Adrenal gland (tissue), 5 donors: ENCODE measurements at regions not wholly inside any gene's neighbourhood (a gene's known extent, or its start where the extent isn't known, plus 50 kb on each side); places are given as distances from the start of the nearest gene placed in this dataset.

ENCODE experiments used
- POLR2A ChIP-seq, 2 donors: fragments of 450-650 bp; IDR thresholded peaks; one replicate each; pipeline ENCODE4 v1.6.1; 2017; ENCODE audit warnings: antibody characterized with exemption in 2 of 2, mild to moderate bottlenecking in 2 of 2, moderate library complexity in 1 of 2
- TF ChIP-seq, protein P1 (sequence below), 6 experiments: fragments of 450-650 bp in 4 of 6; fragments of 200-600 bp in 2 of 6; sonication (generic) in 1 of 6; IDR thresholded peaks; 1 replicate in 5 of 6; 2 replicates in 1 of 6; pipeline versions ENCODE4 v1.5.1 to v1.8.0; 2016 to 2021; ENCODE audit warnings: antibody characterized with exemption in 6 of 6, mild to moderate bottlenecking in 2 of 6, moderate library complexity in 1 of 6
- donor health status: DM: no; HTN: no; CAD: no.

DNA sequence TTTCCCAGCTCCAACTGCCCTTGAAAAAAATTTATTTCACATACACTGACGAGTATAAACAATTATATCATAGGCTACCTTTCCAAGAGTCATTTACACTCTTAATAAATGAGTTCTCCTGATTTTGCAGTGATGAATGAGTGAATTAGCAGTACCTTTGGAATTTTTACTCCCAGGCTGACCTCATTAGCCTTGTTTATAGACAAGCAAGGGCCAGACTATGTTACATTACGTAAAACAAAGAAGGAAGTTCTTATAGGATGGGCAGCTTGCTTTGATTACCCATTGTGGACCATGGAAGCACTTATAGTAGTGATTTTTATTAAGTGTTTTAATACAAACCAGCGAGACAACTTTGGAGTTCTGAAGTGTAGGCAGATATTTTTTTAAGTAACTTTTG lies 112.9 kb upstream of the C1QTNF7 start:
- TF ChIP-seq, protein P1, sequence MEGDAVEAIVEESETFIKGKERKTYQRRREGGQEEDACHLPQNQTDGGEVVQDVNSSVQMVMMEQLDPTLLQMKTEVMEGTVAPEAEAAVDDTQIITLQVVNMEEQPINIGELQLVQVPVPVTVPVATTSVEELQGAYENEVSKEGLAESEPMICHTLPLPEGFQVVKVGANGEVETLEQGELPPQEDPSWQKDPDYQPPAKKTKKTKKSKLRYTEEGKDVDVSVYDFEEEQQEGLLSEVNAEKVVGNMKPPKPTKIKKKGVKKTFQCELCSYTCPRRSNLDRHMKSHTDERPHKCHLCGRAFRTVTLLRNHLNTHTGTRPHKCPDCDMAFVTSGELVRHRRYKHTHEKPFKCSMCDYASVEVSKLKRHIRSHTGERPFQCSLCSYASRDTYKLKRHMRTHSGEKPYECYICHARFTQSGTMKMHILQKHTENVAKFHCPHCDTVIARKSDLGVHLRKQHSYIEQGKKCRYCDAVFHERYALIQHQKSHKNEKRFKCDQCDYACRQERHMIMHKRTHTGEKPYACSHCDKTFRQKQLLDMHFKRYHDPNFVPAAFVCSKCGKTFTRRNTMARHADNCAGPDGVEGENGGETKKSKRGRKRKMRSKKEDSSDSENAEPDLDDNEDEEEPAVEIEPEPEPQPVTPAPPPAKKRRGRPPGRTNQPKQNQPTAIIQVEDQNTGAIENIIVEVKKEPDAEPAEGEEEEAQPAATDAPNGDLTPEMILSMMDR (IDR thresholded peaks at IDR 0.05): no peak
- TF ChIP-seq POLR2A (IDR thresholded peaks at IDR 0.05): no peak
